Adrenal gland (tissue), 5 donors: ENCODE measurements at regions not wholly inside any gene's neighbourhood (a gene's known extent, or its start where the extent isn't known, plus 50 kb on each side); places are given as distances from the start of the nearest gene placed in this dataset.

Experiments
- CTCF ChIP-seq, 6 experiments: fragments of 450-650 bp in 4 of 6; fragments of 200-600 bp in 2 of 6; sonication (generic) in 1 of 6; IDR thresholded peaks; 1 replicate in 5 of 6; 2 replicates in 1 of 6; pipeline versions ENCODE4 v1.5.1 to v1.8.0; 2016 to 2021; ENCODE audit warnings: antibody characterized with exemption in 6 of 6, mild to moderate bottlenecking in 2 of 6, moderate library complexity in 1 of 6
- POLR2A ChIP-seq, 2 donors: fragments of 450-650 bp; IDR thresholded peaks; one replicate each; pipeline ENCODE4 v1.6.1; 2017; ENCODE audit warnings: antibody characterized with exemption in 2 of 2, mild to moderate bottlenecking in 2 of 2, moderate library complexity in 1 of 2
- donor health status: DM: no; HTN: no; CAD: no.

GRCh38 chr5:116738615-116739261, 164.1 kb upstream of the SEMA6A start:
- TF ChIP-seq CTCF (IDR thresholded peaks at IDR 0.05) (no peak), POLR2A (IDR thresholded peaks at IDR 0.05) (no peak)
